ENCODE measurements at regions not wholly inside any gene's neighbourhood (a gene's known extent, or its start where the extent isn't known, plus 50 kb on each side); places are given as distances from the start of the nearest gene placed in this dataset.
A peak's percentile ranks its signal among the peaks of the same experiment; 100 is the strongest.
"Not testable (repeated sequence)": the region's sequence is repeated elsewhere in the genome, so short reads cannot be mapped to it uniquely, and the experiment has no call there.

- Mint-ChIP-seq H3K36me3 (peaks cover 5% of the 10 kb centered on the region), H3K4me1 (no peaks in the 10 kb centered on the region), H3K9me3 (peaks cover 22% of the 10 kb centered on the region), H3K27me3 (ENCODE audit: low read depth) (no peaks in the 10 kb centered on the region), H3K4me3 (no peak overlapping the region), H3K27ac (no peak overlapping the region)
- TF ChIP-seq NR1H2 (CRISPR knock-in tag; IDR thresholded peaks at IDR 0.05) = no peak
- TF ChIP-seq HMGA2 (CRISPR knock-in tag; IDR thresholded peaks at IDR 0.05) = no peak
- TF ChIP-seq KAT7 (CRISPR knock-in tag; IDR thresholded peaks at IDR 0.05; ENCODE audit: borderline replicate concordance) = no peak
- CTCF ChIA-PET = no interaction called here
- POLR2A ChIA-PET = no interaction called here
- ATAC-seq (no peak), DNase-seq (ENCODE audit: low spot score) (no peak)
Observed at GRCh38 chr3:89925976-89926375, 818.6 kb downstream of the EPHA3 start.

GRCh38 chr3:89932882-89933281, 825.5 kb downstream of the EPHA3 start:
- TF ChIP-seq TEAD4 (CRISPR knock-in tag; IDR thresholded peaks at IDR 0.05) (no peak), FOXJ3 (CRISPR knock-in tag; IDR thresholded peaks at IDR 0.05; ENCODE audit: borderline replicate concordance) (no peak)
- H3K36me3 Mint-ChIP-seq = peaks cover 20% of the 10 kb centered on the region
- H3K4me1 Mint-ChIP-seq = peaks cover 15% of the 10 kb centered on the region
- CTCF ChIA-PET = interaction anchor here (0.8 to 1.9 kb wide), 2 partner anchors 11 to 159 kb away, joined by 3 to 5 read pairs; no protein-coding TSS in a partner anchor
- POLR2A ChIA-PET = interaction anchor here (1.1 kb wide), 1 partner anchor 528 kb away, joined by 3 read pairs; no protein-coding TSS in a partner anchor
- H3K9me3 Mint-ChIP-seq = peaks cover 19% of the 10 kb centered on the region
- ATAC-seq (no peak), DNase-seq (ENCODE audit: low spot score) (no peak)
- peaks cover 16% of the 10 kb centered on the region for H3K27me3 Mint-ChIP-seq (ENCODE audit: low read depth)
- H3K4me3 Mint-ChIP-seq = no peak overlapping the region
- H3K27ac Mint-ChIP-seq = no peak overlapping the region

GRCh38 chr3:89944461-89944860, 837.0 kb downstream of the EPHA3 start:
- H3K9me3 Mint-ChIP-seq = peaks cover 31% of the 10 kb centered on the region
- H3K27me3 Mint-ChIP-seq (ENCODE audit: low read depth) = peaks cover 29% of the 10 kb centered on the region
- ATAC-seq, H3K27ac Mint-ChIP-seq, POLR2A ChIA-PET: not testable (repeated sequence)
- peak overlapping the region; percentile 46 for H3K4me3 Mint-ChIP-seq
- H3K36me3 Mint-ChIP-seq = peaks cover 34% of the 10 kb centered on the region
- CTCF ChIA-PET = interaction anchor here (1.6 kb wide), 1 partner anchor 11 kb away, joined by 3 read pairs; no protein-coding TSS in a partner anchor
- TF ChIP-seq, protein P1, sequence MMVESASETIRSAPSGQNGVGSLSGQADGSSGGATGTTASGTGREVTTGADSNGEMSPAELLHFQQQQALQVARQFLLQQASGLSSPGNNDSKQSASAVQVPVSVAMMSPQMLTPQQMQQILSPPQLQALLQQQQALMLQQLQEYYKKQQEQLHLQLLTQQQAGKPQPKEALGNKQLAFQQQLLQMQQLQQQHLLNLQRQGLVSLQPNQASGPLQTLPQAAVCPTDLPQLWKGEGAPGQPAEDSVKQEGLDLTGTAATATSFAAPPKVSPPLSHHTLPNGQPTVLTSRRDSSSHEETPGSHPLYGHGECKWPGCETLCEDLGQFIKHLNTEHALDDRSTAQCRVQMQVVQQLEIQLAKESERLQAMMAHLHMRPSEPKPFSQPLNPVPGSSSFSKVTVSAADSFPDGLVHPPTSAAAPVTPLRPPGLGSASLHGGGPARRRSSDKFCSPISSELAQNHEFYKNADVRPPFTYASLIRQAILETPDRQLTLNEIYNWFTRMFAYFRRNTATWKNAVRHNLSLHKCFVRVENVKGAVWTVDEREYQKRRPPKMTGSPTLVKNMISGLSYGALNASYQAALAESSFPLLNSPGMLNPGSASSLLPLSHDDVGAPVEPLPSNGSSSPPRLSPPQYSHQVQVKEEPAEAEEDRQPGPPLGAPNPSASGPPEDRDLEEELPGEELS (CRISPR knock-in tag; IDR thresholded peaks at IDR 0.05) = peak; percentile 71; the same call in 1 of the 2 replicates
- TF ChIP-seq FOXK1 (CRISPR knock-in tag; IDR thresholded peaks at IDR 0.05) (peak; percentile 43; the same call in 1 of the 2 replicates), ETV6 (CRISPR knock-in tag; IDR thresholded peaks at IDR 0.05) (peak; percentile 33; the same call in 1 of the 2 replicates)
- TF ChIP-seq, protein P2, sequence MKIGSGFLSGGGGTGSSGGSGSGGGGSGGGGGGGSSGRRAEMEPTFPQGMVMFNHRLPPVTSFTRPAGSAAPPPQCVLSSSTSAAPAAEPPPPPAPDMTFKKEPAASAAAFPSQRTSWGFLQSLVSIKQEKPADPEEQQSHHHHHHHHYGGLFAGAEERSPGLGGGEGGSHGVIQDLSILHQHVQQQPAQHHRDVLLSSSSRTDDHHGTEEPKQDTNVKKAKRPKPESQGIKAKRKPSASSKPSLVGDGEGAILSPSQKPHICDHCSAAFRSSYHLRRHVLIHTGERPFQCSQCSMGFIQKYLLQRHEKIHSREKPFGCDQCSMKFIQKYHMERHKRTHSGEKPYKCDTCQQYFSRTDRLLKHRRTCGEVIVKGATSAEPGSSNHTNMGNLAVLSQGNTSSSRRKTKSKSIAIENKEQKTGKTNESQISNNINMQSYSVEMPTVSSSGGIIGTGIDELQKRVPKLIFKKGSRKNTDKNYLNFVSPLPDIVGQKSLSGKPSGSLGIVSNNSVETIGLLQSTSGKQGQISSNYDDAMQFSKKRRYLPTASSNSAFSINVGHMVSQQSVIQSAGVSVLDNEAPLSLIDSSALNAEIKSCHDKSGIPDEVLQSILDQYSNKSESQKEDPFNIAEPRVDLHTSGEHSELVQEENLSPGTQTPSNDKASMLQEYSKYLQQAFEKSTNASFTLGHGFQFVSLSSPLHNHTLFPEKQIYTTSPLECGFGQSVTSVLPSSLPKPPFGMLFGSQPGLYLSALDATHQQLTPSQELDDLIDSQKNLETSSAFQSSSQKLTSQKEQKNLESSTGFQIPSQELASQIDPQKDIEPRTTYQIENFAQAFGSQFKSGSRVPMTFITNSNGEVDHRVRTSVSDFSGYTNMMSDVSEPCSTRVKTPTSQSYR (CRISPR knock-in tag; IDR thresholded peaks at IDR 0.05) = peak; percentile 76; the same call in 1 of the 2 replicates
- peak; percentile 74 for DNase-seq (ENCODE audit: low spot score)
- peaks cover 35% of the 10 kb centered on the region for H3K4me1 Mint-ChIP-seq

GRCh38 chr3:89946884-89947283, 839.5 kb downstream of the EPHA3 start:
- TF ChIP-seq ZNF232 (CRISPR knock-in tag; IDR thresholded peaks at IDR 0.05) (no peak), CBFB (CRISPR knock-in tag; IDR thresholded peaks at IDR 0.05; ENCODE audit: low read depth) (no peak), CREB1 (CRISPR knock-in tag; IDR thresholded peaks at IDR 0.05) (no peak), GTF2I (CRISPR knock-in tag; conservative IDR thresholded peaks at IDR 0.05) (no peak), EMX1 (CRISPR knock-in tag; IDR thresholded peaks at IDR 0.05) (no peak), ZNF416 (CRISPR knock-in tag; IDR thresholded peaks at IDR 0.05) (no peak), TEAD1 (CRISPR knock-in tag; IDR thresholded peaks at IDR 0.05) (no peak), NFATC4 (CRISPR knock-in tag; IDR thresholded peaks at IDR 0.05) (no peak), NFE2L1 (CRISPR knock-in tag; IDR thresholded peaks at IDR 0.05) (no peak), TCF7 (CRISPR knock-in tag; IDR thresholded peaks at IDR 0.05; ENCODE audit: low read depth) (no peak)
- TF ChIP-seq, protein P1 (CRISPR knock-in tag; IDR thresholded peaks at IDR 0.05) = no peak
- Mint-ChIP-seq H3K4me3 (no peak overlapping the region), H3K27me3 (ENCODE audit: low read depth) (peaks cover 23% of the 10 kb centered on the region), H3K36me3 (peaks cover 30% of the 10 kb centered on the region), H3K27ac (no peak overlapping the region), H3K9me3 (peaks cover 24% of the 10 kb centered on the region), H3K4me1 (peaks cover 35% of the 10 kb centered on the region)
- no peak for ATAC-seq
- CTCF ChIA-PET = interaction anchor here (1.9 to 2.9 kb wide), 2 partner anchors 143 to 145 kb away, joined by 5 to 15 read pairs; no protein-coding TSS in a partner anchor
- POLR2A ChIA-PET = no interaction called here
- no peak for DNase-seq (ENCODE audit: low spot score)

All from WTC11 (cell line).